ENCODE measurements at regions not wholly inside any gene's neighbourhood (a gene's known extent, or its start where the extent isn't known, plus 50 kb on each side); places are given as distances from the start of the nearest gene placed in this dataset.

DNA sequence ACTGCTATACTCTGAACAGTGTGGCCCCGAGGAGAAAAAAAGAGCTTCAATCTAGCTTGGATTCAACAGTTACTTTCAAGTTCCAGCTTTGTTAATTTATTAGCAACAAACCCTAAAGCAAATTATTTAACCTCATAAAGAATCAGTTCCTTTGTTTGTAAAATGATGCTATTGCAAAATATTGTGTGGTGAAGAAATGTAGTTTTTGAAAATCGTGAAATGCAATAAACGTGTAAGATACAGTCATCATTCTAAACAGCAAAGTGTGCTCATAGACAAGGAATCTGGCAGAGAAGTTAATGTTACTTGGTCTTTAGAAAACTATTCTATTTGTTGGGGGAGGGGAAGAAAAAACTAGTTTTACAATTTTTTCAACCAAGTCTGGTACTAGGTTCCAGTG is 297.6 kb upstream of the ADGRL4 start:
- Histone ChIP-seq H3K36me3 (ENCODE audit: insufficient read depth, low read length) (no peaks in the 10 kb centered on the region), H4K20me1 (ENCODE audit: insufficient read depth, low read length) (no peaks in the 10 kb centered on the region), H3K27ac (ENCODE audit: low read depth, low read length, poor library complexity, severe bottlenecking) (no peak overlapping the region), H3K9me3 (ENCODE audit: low read length) (no peaks in the 10 kb centered on the region), H3K4me2 (ENCODE audit: low read length) (no peak overlapping the region), H3K4me1 (ENCODE audit: insufficient read depth, low read length, poor library complexity, severe bottlenecking) (no peaks in the 10 kb centered on the region), H3K79me2 (ENCODE audit: insufficient read depth, low read depth, low read length) (no peaks in the 10 kb centered on the region), H2AFZ (ENCODE audit: low read length) (no peak overlapping the region), H3K4me3 (ENCODE audit: low read depth, low read length, poor library complexity, severe bottlenecking) (no peak overlapping the region), H3K9me2 (ENCODE audit: insufficient read depth, low read length) (no peaks in the 10 kb centered on the region)
- DNase-seq (ENCODE audit: low spot score): no peak
- no TSS peak for BruUV-seq (replicated peaks)
- TF ChIP-seq, protein P1, sequence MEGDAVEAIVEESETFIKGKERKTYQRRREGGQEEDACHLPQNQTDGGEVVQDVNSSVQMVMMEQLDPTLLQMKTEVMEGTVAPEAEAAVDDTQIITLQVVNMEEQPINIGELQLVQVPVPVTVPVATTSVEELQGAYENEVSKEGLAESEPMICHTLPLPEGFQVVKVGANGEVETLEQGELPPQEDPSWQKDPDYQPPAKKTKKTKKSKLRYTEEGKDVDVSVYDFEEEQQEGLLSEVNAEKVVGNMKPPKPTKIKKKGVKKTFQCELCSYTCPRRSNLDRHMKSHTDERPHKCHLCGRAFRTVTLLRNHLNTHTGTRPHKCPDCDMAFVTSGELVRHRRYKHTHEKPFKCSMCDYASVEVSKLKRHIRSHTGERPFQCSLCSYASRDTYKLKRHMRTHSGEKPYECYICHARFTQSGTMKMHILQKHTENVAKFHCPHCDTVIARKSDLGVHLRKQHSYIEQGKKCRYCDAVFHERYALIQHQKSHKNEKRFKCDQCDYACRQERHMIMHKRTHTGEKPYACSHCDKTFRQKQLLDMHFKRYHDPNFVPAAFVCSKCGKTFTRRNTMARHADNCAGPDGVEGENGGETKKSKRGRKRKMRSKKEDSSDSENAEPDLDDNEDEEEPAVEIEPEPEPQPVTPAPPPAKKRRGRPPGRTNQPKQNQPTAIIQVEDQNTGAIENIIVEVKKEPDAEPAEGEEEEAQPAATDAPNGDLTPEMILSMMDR (conservative IDR thresholded peaks at IDR 0.05; ENCODE audit: low read length): no peak
- TF ChIP-seq EZH2phosphoT487 (IDR thresholded peaks at IDR 0.05; ENCODE audit: borderline replicate concordance, low read depth, low read length): no peak
- POLR2A ChIA-PET: no interaction called here
- intact Hi-C loops (cut with micrococcal nuclease; ENCODE audit: unreplicated experiment): no loop called here
- CTCF ChIA-PET (ENCODE audit: unreplicated experiment): no interaction called here

DNA sequence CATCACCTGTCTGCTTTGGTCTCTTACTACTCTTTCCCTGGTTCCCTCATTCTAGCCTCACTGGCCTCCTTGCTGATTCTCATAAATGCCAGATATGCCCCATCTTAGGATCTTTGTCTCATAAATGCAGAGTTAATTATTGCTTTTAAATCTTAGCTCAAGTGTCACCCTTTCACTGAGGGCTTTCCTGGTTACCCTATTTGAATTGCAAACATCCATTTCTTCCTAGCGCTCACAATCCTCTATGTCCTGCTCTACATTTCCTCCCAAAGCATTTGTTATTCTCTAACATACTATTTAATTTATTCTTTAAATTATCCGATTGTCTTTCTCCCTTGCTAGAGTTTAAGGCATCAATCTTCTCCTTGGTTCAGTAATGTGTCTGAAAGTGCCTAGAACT is 296.5 kb upstream of the ADGRL4 start:
- Histone ChIP-seq H3K79me2 (ENCODE audit: insufficient read depth, low read depth, low read length) (no peaks in the 10 kb centered on the region), H3K9me2 (ENCODE audit: insufficient read depth, low read length) (no peaks in the 10 kb centered on the region), H3K9me3 (ENCODE audit: low read length) (no peaks in the 10 kb centered on the region), H3K4me1 (ENCODE audit: insufficient read depth, low read length, poor library complexity, severe bottlenecking) (no peaks in the 10 kb centered on the region), H3K4me2 (ENCODE audit: low read length) (no peak overlapping the region), H4K20me1 (ENCODE audit: insufficient read depth, low read length) (no peaks in the 10 kb centered on the region), H2AFZ (ENCODE audit: low read length) (no peak overlapping the region), H3K4me3 (ENCODE audit: low read depth, low read length, poor library complexity, severe bottlenecking) (no peak overlapping the region), H3K36me3 (ENCODE audit: insufficient read depth, low read length) (no peaks in the 10 kb centered on the region), H3K27ac (ENCODE audit: low read depth, low read length, poor library complexity, severe bottlenecking) (no peak overlapping the region)
- ChIA-PET POLR2A (no interaction called here), CTCF (ENCODE audit: unreplicated experiment) (no interaction called here)
- no peak for TF ChIP-seq EZH2phosphoT487 (IDR thresholded peaks at IDR 0.05; ENCODE audit: borderline replicate concordance, low read depth, low read length)
- TF ChIP-seq, protein P1 (conservative IDR thresholded peaks at IDR 0.05; ENCODE audit: low read length): no peak
- no peak for DNase-seq (ENCODE audit: low spot score)
- BruUV-seq (replicated peaks): no TSS peak
- intact Hi-C loops (cut with micrococcal nuclease; ENCODE audit: unreplicated experiment): no loop called here

DNA sequence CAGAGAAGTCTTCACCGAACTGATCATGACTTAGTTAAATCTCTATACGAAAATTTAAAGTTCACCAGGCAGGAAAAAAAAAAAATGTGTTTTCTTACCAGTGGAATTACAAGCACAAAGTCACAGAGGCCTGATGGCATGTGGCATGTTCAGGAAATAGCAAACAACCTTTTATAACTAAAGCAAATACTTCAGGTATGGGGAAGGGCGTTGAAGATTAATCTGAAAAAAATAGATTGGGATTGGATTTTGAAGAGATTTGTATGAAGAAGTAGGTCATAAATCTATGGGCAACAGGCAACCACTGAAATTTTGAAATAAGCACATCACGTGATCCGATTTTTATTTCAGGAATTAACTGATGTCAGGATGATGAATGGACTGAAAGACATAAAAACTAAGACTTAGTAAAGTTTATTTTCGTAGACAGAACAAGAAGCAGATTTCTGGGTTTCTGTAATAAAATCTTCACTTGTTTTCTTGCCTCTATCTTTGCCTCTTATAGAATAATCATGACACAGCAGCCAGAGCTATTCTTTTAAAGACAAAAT is 295.9 kb upstream of the ADGRL4 start:
- no peaks in the 10 kb centered on the region for H3K79me2 ChIP-seq (ENCODE audit: insufficient read depth, low read depth, low read length)
- H3K9me2 ChIP-seq (ENCODE audit: insufficient read depth, low read length): no peaks in the 10 kb centered on the region
- H4K20me1 ChIP-seq (ENCODE audit: insufficient read depth, low read length): no peaks in the 10 kb centered on the region
- no TSS peak for BruUV-seq (replicated peaks)
- TF ChIP-seq, protein P1 (conservative IDR thresholded peaks at IDR 0.05; ENCODE audit: low read length): no peak
- TF ChIP-seq EZH2phosphoT487 (IDR thresholded peaks at IDR 0.05; ENCODE audit: borderline replicate concordance, low read depth, low read length): no peak
- no peak overlapping the region for H2AFZ ChIP-seq (ENCODE audit: low read length)
- CTCF ChIA-PET (ENCODE audit: unreplicated experiment): no interaction called here
- DNase-seq (ENCODE audit: low spot score): no peak
- no peak overlapping the region for H3K27ac ChIP-seq (ENCODE audit: low read depth, low read length, poor library complexity, severe bottlenecking)
- H3K4me3 ChIP-seq (ENCODE audit: low read depth, low read length, poor library complexity, severe bottlenecking): no peak overlapping the region
- H3K36me3 ChIP-seq (ENCODE audit: insufficient read depth, low read length): no peaks in the 10 kb centered on the region
- no peaks in the 10 kb centered on the region for H3K9me3 ChIP-seq (ENCODE audit: low read length)
- no peak overlapping the region for H3K4me2 ChIP-seq (ENCODE audit: low read length)
- POLR2A ChIA-PET: no interaction called here
- no peaks in the 10 kb centered on the region for H3K4me1 ChIP-seq (ENCODE audit: insufficient read depth, low read length, poor library complexity, severe bottlenecking)
- intact Hi-C loops (cut with micrococcal nuclease; ENCODE audit: unreplicated experiment): no loop called here
